Iris pigment epithelial cell (primary cell): ENCODE measurements at regions not wholly inside any gene's neighbourhood (a gene's known extent, or its start where the extent isn't known, plus 50 kb on each side); places are given as distances from the start of the nearest gene placed in this dataset.
"Not testable (repeated sequence)": the region's sequence is repeated elsewhere in the genome, so short reads cannot be mapped to it uniquely, and the experiment has no call there.

Experiments used
- DNase-seq: peaks from one replicate; pipeline ENCODE4 v3.0.0-alpha.2; 2011; ENCODE audit warnings: low read depth

DNA sequence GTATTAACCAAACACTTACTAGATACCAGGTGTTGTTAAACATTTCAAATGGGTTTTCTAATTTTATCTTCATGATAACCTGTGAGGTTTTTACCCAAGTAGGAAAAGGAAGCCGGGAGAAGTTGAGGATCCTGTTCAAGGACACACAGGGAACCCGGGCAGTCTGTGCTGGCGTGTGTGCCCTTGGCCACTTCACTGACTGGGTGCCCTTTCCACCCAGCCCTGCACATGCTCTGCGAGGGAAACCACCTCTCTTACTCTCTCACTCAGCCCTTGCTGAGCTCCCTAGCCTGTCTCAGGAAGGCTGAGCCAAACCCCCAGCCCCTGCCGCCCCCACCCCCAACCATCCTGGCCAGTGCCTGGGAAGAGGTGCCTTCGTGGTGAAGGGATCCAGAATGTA is 51.8 kb downstream of the TEX44 start:
- DNase-seq = no peak

GRCh38 chr2:231646476-231646875 is 53.8 kb downstream of the TEX44 start:
- DNase-seq = no peak

DNA sequence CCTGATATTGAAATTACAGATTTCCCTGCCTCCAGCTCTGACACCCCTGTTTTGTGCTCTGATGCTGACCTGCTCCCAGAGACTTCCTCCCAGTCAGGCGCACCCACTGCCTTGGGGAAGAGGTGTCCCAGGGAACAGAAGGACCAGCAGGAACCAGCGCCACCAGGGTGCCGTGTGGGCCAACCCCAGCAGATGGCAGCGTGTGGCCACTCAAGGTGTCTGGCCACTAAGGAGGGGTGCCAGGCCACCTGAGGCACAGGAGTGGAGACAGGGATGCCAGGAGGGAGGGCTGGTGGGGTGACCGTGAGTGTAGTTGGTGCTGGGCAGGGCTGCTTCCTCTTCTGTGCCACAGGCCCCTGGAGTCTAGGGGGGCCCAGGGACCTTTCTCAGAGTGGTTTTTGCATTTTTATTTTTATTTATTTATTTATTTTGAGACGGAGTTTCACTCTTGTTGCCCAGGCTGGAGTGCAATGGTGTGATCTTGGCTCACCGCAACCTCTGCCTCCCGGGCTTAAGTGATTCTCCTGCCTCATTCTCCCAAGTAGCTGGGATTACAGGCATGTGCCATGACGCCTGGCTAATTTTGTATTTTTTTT is 56.0 kb downstream of the TEX44 start:
- DNase-seq = peak; percentile 47

DNA sequence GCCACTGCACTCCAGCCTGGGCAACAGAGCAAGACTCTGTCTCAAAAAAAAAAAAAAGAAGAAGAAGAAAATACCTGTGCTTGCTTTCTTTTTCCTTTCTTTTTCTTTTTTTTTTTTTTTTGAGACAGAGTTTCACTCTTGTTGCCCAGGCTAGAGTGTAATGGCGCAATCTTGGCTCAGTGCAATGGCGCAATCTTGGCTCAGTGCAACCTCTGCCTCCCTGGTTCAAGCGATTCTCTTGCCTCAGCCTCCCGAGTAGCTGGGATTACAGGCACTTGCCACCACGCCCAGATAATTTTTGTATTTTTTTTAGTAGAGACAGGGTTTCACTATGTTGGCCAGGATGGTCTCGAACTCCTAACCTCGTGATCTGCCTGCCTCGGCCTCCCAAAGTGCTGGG is 56.8 kb upstream of the PTMA start:
- not testable (repeated sequence) for DNase-seq

DNA sequence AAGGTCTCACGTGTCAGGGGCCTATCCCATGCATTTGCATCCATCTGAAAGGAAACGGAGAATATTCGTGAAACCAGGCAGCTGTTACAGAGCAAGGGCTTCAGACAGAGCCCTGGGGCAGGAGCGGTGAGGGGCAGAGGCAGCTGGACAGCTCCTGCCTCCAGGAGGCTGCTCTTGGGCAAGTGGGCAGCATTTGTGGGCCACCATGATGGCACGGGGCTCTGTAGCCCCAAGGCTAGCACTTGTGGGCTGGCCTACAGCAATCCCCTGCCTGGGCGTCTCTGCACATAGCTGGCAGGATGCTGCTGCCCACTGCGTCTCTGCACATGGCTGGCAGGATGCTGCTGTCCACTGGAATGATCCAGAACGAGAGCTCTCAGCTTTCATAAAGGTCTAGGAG is 52.8 kb upstream of the PTMA start:
- no peak for DNase-seq

GRCh38 chr2:231655894-231656293 is 52.4 kb upstream of the PTMA start:
- DNase-seq = no peak
